ENCODE measurements at regions not wholly inside any gene's neighbourhood (a gene's known extent, or its start where the extent isn't known, plus 50 kb on each side); places are given as distances from the start of the nearest gene placed in this dataset.
"Not testable (repeated sequence)": the region's sequence is repeated elsewhere in the genome, so short reads cannot be mapped to it uniquely, and the experiment has no call there.

- ATAC-seq (no peak), DNase-seq (no peak)
- Mint-ChIP-seq H3K9me3 (peaks cover 0 to 4% of the 10 kb centered on the region in 2 donors), H3K27me3 (peaks cover 13% of the 10 kb centered on the region), H3K27ac (no peak overlapping the region), H3K4me3 (no peak overlapping the region), H3K4me1 (peaks cover 5% of the 10 kb centered on the region)
Observed at GRCh38 chr13:44146138-44146537, 227.5 kb upstream of the SERP2 start.

GRCh38 chr13:44147233-44147632 lies 226.4 kb upstream of the SERP2 start:
- H3K4me3 Mint-ChIP-seq: no peak overlapping the region
- no peak for ATAC-seq
- no peaks in the 10 kb centered on the region for H3K4me1 Mint-ChIP-seq
- no peak for DNase-seq
- H3K9me3 Mint-ChIP-seq: peaks cover 0 to 4% of the 10 kb centered on the region in 2 donors
- peaks cover 13% of the 10 kb centered on the region for H3K27me3 Mint-ChIP-seq
- no peak overlapping the region for H3K27ac Mint-ChIP-seq

- DNase-seq (no peak), ATAC-seq (no peak)
- Mint-ChIP-seq H3K4me3 (no peak overlapping the region), H3K9me3 (peaks cover 0 to 4% of the 10 kb centered on the region in 2 donors), H3K27ac (no peak overlapping the region), H3K4me1 (no peaks in the 10 kb centered on the region), H3K27me3 (peaks cover 13% of the 10 kb centered on the region)
Observed at GRCh38 chr13:44147648-44148047, 226.0 kb upstream of the SERP2 start.

GRCh38 chr13:44148159-44148914 lies 225.3 kb upstream of the SERP2 start:
- H3K9me3 Mint-ChIP-seq: peaks cover 0 to 2% of the 10 kb centered on the region in 2 donors
- H3K4me1 Mint-ChIP-seq: no peaks in the 10 kb centered on the region
- ATAC-seq (no peak), DNase-seq (no peak)
- H3K4me3 Mint-ChIP-seq: no peak overlapping the region
- peak overlapping the region in 1 of 2 donors; percentile 29 for H3K27ac Mint-ChIP-seq
- H3K27me3 Mint-ChIP-seq: peaks cover 13% of the 10 kb centered on the region

- H3K27ac Mint-ChIP-seq, DNase-seq, H3K4me1 Mint-ChIP-seq, H3K9me3 Mint-ChIP-seq, H3K4me3 Mint-ChIP-seq, ATAC-seq: not testable (repeated sequence)
- peaks cover 13% of the 10 kb centered on the region for H3K27me3 Mint-ChIP-seq
Observed at GRCh38 chr13:44149231-44149630, 224.4 kb upstream of the SERP2 start.

GRCh38 chr13:44149821-44150220 lies 223.8 kb upstream of the SERP2 start:
- ATAC-seq: no peak
- H3K27me3 Mint-ChIP-seq: peaks cover 12% of the 10 kb centered on the region
- no peaks in the 10 kb centered on the region for H3K9me3 Mint-ChIP-seq
- no peaks in the 10 kb centered on the region for H3K4me1 Mint-ChIP-seq
- H3K27ac Mint-ChIP-seq: no peak overlapping the region
- H3K4me3 Mint-ChIP-seq: no peak overlapping the region
- no peak for DNase-seq

- no peak for ATAC-seq
- DNase-seq: no peak
- no peak overlapping the region for H3K4me3 Mint-ChIP-seq
- no peaks in the 10 kb centered on the region for H3K4me1 Mint-ChIP-seq
- H3K9me3 Mint-ChIP-seq: no peaks in the 10 kb centered on the region
- no peak overlapping the region for H3K27ac Mint-ChIP-seq
- H3K27me3 Mint-ChIP-seq: peaks cover 3% of the 10 kb centered on the region
Observed at GRCh38 chr13:44151474-44151873, 222.2 kb upstream of the SERP2 start.

GRCh38 chr13:44153496-44153895 lies 220.1 kb upstream of the SERP2 start:
- Mint-ChIP-seq H3K4me1 (no peaks in the 10 kb centered on the region), H3K27ac (no peak overlapping the region), H3K9me3 (no peaks in the 10 kb centered on the region), H3K4me3 (no peak overlapping the region), H3K27me3 (no peaks in the 10 kb centered on the region)
- DNase-seq (no peak), ATAC-seq (no peak)

GRCh38 chr13:44155422-44156293 lies 218.0 kb upstream of the SERP2 start:
- H3K27me3 Mint-ChIP-seq: peaks cover 12% of the 10 kb centered on the region
- no peak for DNase-seq

GRCh38 chr13:44156294-44156658 lies 217.3 kb upstream of the SERP2 start:
- Mint-ChIP-seq H3K4me3 (no peak overlapping the region), H3K4me1 (no peaks in the 10 kb centered on the region), H3K9me3 (no peaks in the 10 kb centered on the region), H3K27me3 (peaks cover 12% of the 10 kb centered on the region), H3K27ac (no peak overlapping the region)
- no peak for ATAC-seq
- DNase-seq: no peak

More at GRCh38 chr13:44155422-44156293, 218.0 kb upstream of the SERP2 start:
- Mint-ChIP-seq H3K4me1 (no peaks in the 10 kb centered on the region), H3K9me3 (no peaks in the 10 kb centered on the region), H3K4me3 (no peak overlapping the region), H3K27ac (no peak overlapping the region)
- no peak for ATAC-seq

GRCh38 chr13:44157606-44158005 lies 216.0 kb upstream of the SERP2 start:
- DNase-seq: no peak
- H3K4me1 Mint-ChIP-seq: no peaks in the 10 kb centered on the region
- peaks cover 12% of the 10 kb centered on the region for H3K27me3 Mint-ChIP-seq
- H3K4me3 Mint-ChIP-seq: no peak overlapping the region
- H3K9me3 Mint-ChIP-seq: no peaks in the 10 kb centered on the region
- H3K27ac Mint-ChIP-seq: peak overlapping the region in 1 of 2 donors; percentile 79
- no peak for ATAC-seq

GRCh38 chr13:44158098-44158521 lies 215.5 kb upstream of the SERP2 start:
- no peak overlapping the region for H3K27ac Mint-ChIP-seq
- H3K27me3 Mint-ChIP-seq: peaks cover 12% of the 10 kb centered on the region
- H3K4me3 Mint-ChIP-seq: no peak overlapping the region
- DNase-seq (no peak), ATAC-seq (no peak)
- H3K4me1 Mint-ChIP-seq: no peaks in the 10 kb centered on the region
- H3K9me3 Mint-ChIP-seq: no peaks in the 10 kb centered on the region

GRCh38 chr13:44158881-44159632 lies 214.6 kb upstream of the SERP2 start:
- no peak overlapping the region for H3K4me3 Mint-ChIP-seq
- no peaks in the 10 kb centered on the region for H3K4me1 Mint-ChIP-seq
- peaks cover 12% of the 10 kb centered on the region for H3K27me3 Mint-ChIP-seq
- DNase-seq: no peak
- ATAC-seq: no peak
- no peak overlapping the region for H3K27ac Mint-ChIP-seq
- H3K9me3 Mint-ChIP-seq: no peaks in the 10 kb centered on the region

- ATAC-seq (no peak), DNase-seq (no peak)
- Mint-ChIP-seq H3K9me3 (no peaks in the 10 kb centered on the region), H3K4me1 (no peaks in the 10 kb centered on the region), H3K4me3 (no peak overlapping the region), H3K27me3 (peaks cover 12% of the 10 kb centered on the region), H3K27ac (no peak overlapping the region)
Observed at GRCh38 chr13:44159633-44160279, 213.9 kb upstream of the SERP2 start.

- no peak for DNase-seq
- no peaks in the 10 kb centered on the region for H3K9me3 Mint-ChIP-seq
- H3K27me3 Mint-ChIP-seq: peaks cover 12% of the 10 kb centered on the region
- H3K27ac Mint-ChIP-seq: no peak overlapping the region
- H3K4me1 Mint-ChIP-seq: no peaks in the 10 kb centered on the region
- no peak overlapping the region for H3K4me3 Mint-ChIP-seq
- no peak for ATAC-seq
Observed at GRCh38 chr13:44160591-44161191, 212.9 kb upstream of the SERP2 start.

Measured in stimulated activated naive CD8-positive, alpha-beta T cell treated with anti-CD3 and anti-CD28 coated beads, Interleukin-15, amount 100 ng/mL, for 72 hours (primary cell).